PC-9 (cell line): ENCODE measurements at regions not wholly inside any gene's neighbourhood (a gene's known extent, or its start where the extent isn't known, plus 50 kb on each side); places are given as distances from the start of the nearest gene placed in this dataset.

Source experiments
- BruUV-seq: library from RNA; stranded (reverse); fragments of 400-500 nt; replicated peaks from 2 replicates; lab custom pipeline; 2021; lab: Mats Ljungman, UMichigan
- CTCF ChIA-PET: fragments of 300-600 bp; sonication (Branson Sonifier 250); formaldehyde crosslinking; loops from one replicate; lab custom pipeline; 2022; ENCODE audit warnings: antibody characterized with exemption; lab: Charles Lee
- POLR2A ChIA-PET: fragments of 300-600 bp; sonication (Branson Sonifier 250); formaldehyde crosslinking; loops from one replicate; lab custom pipeline; 2022; ENCODE audit warnings: antibody characterized with exemption; ENCODE audit not compliant: unreplicated experiment; lab: Charles Lee
- DNase-seq, 2 experiments: peaks; one replicate each; pipeline versions ENCODE4 v3.0.0 to v3.0.0-alpha.2; 2015 to 2022; ENCODE audit warnings: mixed read lengths in 1 of 2
- H2AFZ ChIP-seq: fragments of 200-600 bp; sonication (generic); 2 replicates; pipeline ENCODE4 v1.8.1; 2017; ENCODE audit warnings: antibody characterized with exemption
- H3F3A ChIP-seq: fragments of 200-600 bp; sonication (generic); 2 replicates; pipeline ENCODE4 v1.8.1; 2017; ENCODE audit warnings: antibody characterized with exemption, mild to moderate bottlenecking, low read depth; ENCODE audit not compliant: insufficient read depth
- H3K27ac ChIP-seq: fragments of 200-600 bp; sonication (generic); 2 replicates; pipeline ENCODE4 v1.6.1; 2016; ENCODE audit warnings: mixed run types
- H3K27me3 ChIP-seq: fragments of 200-600 bp; sonication (generic); 2 replicates; pipeline ENCODE4 v1.6.1; 2016; ENCODE audit warnings: low read depth, mixed run types; ENCODE audit not compliant: insufficient read depth
- H3K36me3 ChIP-seq: fragments of 200-600 bp; sonication (generic); 2 replicates; pipeline ENCODE4 v1.6.1; 2016; ENCODE audit warnings: low read depth, mixed run types
- H3K4me1 ChIP-seq: fragments of 200-600 bp; sonication (generic); replicated peaks from 2 replicates; pipeline ENCODE4 v1.6.1; 2016; ENCODE audit warnings: mixed run types; ENCODE audit not compliant: insufficient read depth
- H3K4me2 ChIP-seq: fragments of 200-600 bp; sonication (generic); 2 replicates; pipeline ENCODE4 v1.6.1; 2017; ENCODE audit warnings: mixed run types
- H3K4me3 ChIP-seq: fragments of 200-600 bp; sonication (generic); 2 replicates; pipeline ENCODE4 v1.6.1; 2016; ENCODE audit warnings: mixed run types
- H3K79me2 ChIP-seq: fragments of 200-600 bp; sonication (generic); 2 replicates; pipeline ENCODE4 v1.6.1; 2017; ENCODE audit warnings: low read depth, mixed run types
- H3K9me2 ChIP-seq: fragments of 200-600 bp; sonication (generic); 2 replicates; pipeline ENCODE4 v1.8.1; 2017; ENCODE audit warnings: mild to moderate bottlenecking; ENCODE audit not compliant: insufficient read depth
- H3K9me3 ChIP-seq: fragments of 200-600 bp; sonication (generic); 2 replicates; pipeline ENCODE4 v1.8.1; 2016; ENCODE audit warnings: low read depth; ENCODE audit not compliant: insufficient read depth
- H4K20me1 ChIP-seq: fragments of 200-600 bp; sonication (generic); 2 replicates; pipeline ENCODE4 v1.8.1; 2017; ENCODE audit not compliant: insufficient read depth
- CTCF ChIP-seq: fragments of 200-600 bp; sonication (generic); conservative IDR thresholded peaks from 2 replicates; pipeline ENCODE4 v1.6.1; 2017; ENCODE audit warnings: mixed run types, antibody characterized with exemption, mild to moderate bottlenecking, moderate library complexity
- EZH2 ChIP-seq: fragments of 200-600 bp; sonication (generic); IDR thresholded peaks from 2 replicates; pipeline ENCODE4 v1.8.0; 2017; ENCODE audit warnings: antibody characterized with exemption, low read depth
- intact Hi-C: fragments of 100-400 bp; cut with micrococcal nuclease; formaldehyde crosslinking; loops from one replicate; pipeline ENCODE4 v1.10.0; 2022; ENCODE audit not compliant: unreplicated experiment

GRCh38 chr11:133619973-133620372 lies 87.7 kb upstream of the OPCML start:
- no peaks in the 10 kb centered on the region for H3K4me1 ChIP-seq
- DNase-seq, result no peak
- BruUV-seq, result no TSS peak
- CTCF ChIA-PET, result no interaction called here
- no peaks in the 10 kb centered on the region for H3K36me3 ChIP-seq
- intact Hi-C loops, result no loop called here
- TF ChIP-seq EZH2 (no peak), CTCF (no peak)
- H3K27me3 ChIP-seq, result peaks cover 27% of the 10 kb centered on the region; the same call in 1 of the 2 replicates
- no peaks in the 10 kb centered on the region for H3K9me3 ChIP-seq
- H3K9me2 ChIP-seq, result 0 out of 2 replicates have a peak, but pooled peaks cover 2% of the 10 kb centered on the region
- H3K27ac ChIP-seq, result no peak overlapping the region
- no peaks in the 10 kb centered on the region for H4K20me1 ChIP-seq
- H3F3A ChIP-seq, result no peaks in the 10 kb centered on the region
- no peak overlapping the region for H2AFZ ChIP-seq
- no peak overlapping the region for H3K4me3 ChIP-seq
- POLR2A ChIA-PET, result no interaction called here
- no peak overlapping the region for H3K4me2 ChIP-seq
- no peaks in the 10 kb centered on the region for H3K79me2 ChIP-seq

- 0 out of 2 replicates have a peak, but pooled peaks cover 2% of the 10 kb centered on the region for H3K9me2 ChIP-seq
- no peak overlapping the region for H3K4me3 ChIP-seq
Observed at GRCh38 chr11:133619397-133619796, 87.1 kb upstream of the OPCML start.

GRCh38 chr11:133618544-133618943 lies 86.2 kb upstream of the OPCML start:
- CTCF ChIA-PET, result no interaction called here

More at GRCh38 chr11:133619397-133619796, 87.1 kb upstream of the OPCML start:
- DNase-seq, result no peak
- TF ChIP-seq EZH2 (no peak), CTCF (no peak)
- Histone ChIP-seq H3F3A (no peaks in the 10 kb centered on the region), H3K27ac (no peak overlapping the region), H3K4me2 (no peak overlapping the region), H3K36me3 (no peaks in the 10 kb centered on the region), H3K27me3 (peaks cover 21% of the 10 kb centered on the region; the same call in 1 of the 2 replicates), H4K20me1 (no peaks in the 10 kb centered on the region), H3K4me1 (no peaks in the 10 kb centered on the region), H3K9me3 (no peaks in the 10 kb centered on the region), H3K79me2 (no peaks in the 10 kb centered on the region), H2AFZ (no peak overlapping the region)
- intact Hi-C loops, result no loop called here
- ChIA-PET CTCF (no interaction called here), POLR2A (no interaction called here)
- no TSS peak for BruUV-seq

More at GRCh38 chr11:133618544-133618943, 86.2 kb upstream of the OPCML start:
- intact Hi-C loops, result no loop called here
- no TSS peak for BruUV-seq
- H3K9me2 ChIP-seq, result 0 out of 2 replicates have a peak, but pooled peaks cover 2% of the 10 kb centered on the region
- no peaks in the 10 kb centered on the region for H3K4me1 ChIP-seq
- no peaks in the 10 kb centered on the region for H3K9me3 ChIP-seq
- no peaks in the 10 kb centered on the region for H3F3A ChIP-seq
- H3K36me3 ChIP-seq, result no peaks in the 10 kb centered on the region
- no peak overlapping the region for H2AFZ ChIP-seq
- H3K79me2 ChIP-seq, result no peaks in the 10 kb centered on the region
- H3K27ac ChIP-seq, result no peak overlapping the region
- TF ChIP-seq CTCF (no peak), EZH2 (no peak)
- DNase-seq, result no peak
- no peak overlapping the region for H3K4me3 ChIP-seq
- H3K27me3 ChIP-seq, result peaks cover 16% of the 10 kb centered on the region; the same call in 1 of the 2 replicates
- no peaks in the 10 kb centered on the region for H4K20me1 ChIP-seq
- no peak overlapping the region for H3K4me2 ChIP-seq
- POLR2A ChIA-PET, result no interaction called here
